Omental fat pad (tissue), 3 donors: ENCODE measurements at regions not wholly inside any gene's neighbourhood (a gene's known extent, or its start where the extent isn't known, plus 50 kb on each side); places are given as distances from the start of the nearest gene placed in this dataset.

Experiments
- ATAC-seq: fragments of 150-250 bp; one replicate; pipeline ENCODE4 v1.9.1; 2016; ENCODE audit warnings: mild to moderate bottlenecking, moderate library complexity; ENCODE audit not compliant: low FRiP score
- DNase-seq: peaks from one replicate; pipeline ENCODE4 v3.0.0-alpha.2; 2019; ENCODE audit warnings: low spot score
- TF ChIP-seq, protein P1 (sequence below), 3 donors: fragments of 450-650 bp; IDR thresholded peaks; one replicate each; pipeline ENCODE4 v1.5.1; 2016 to 2017; ENCODE audit warnings: antibody characterized with exemption in 3 of 3, mild to moderate bottlenecking in 3 of 3, moderate library complexity in 2 of 3

DNA sequence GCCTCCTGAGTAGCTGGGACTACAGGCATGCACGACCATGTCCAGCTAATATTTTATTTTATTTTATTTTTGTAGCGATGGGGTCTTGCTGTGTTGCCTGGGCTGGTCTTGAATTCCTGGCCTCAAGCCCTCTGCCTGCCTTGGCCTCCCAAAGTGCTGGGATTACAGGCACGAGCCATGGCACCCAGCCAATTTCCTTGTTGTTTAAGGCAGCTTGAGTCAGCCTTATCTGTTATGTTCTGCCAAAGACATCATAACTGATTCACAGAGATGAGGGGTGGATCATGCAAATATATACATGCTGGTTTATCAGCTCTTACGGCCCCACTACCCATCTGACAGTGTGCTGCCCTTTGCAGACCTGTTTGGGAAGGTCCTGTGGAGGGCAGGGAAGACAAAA is 826.7 kb downstream of the TYW1 start:
- no peak for DNase-seq
- no peak for ATAC-seq
- TF ChIP-seq, protein P1, sequence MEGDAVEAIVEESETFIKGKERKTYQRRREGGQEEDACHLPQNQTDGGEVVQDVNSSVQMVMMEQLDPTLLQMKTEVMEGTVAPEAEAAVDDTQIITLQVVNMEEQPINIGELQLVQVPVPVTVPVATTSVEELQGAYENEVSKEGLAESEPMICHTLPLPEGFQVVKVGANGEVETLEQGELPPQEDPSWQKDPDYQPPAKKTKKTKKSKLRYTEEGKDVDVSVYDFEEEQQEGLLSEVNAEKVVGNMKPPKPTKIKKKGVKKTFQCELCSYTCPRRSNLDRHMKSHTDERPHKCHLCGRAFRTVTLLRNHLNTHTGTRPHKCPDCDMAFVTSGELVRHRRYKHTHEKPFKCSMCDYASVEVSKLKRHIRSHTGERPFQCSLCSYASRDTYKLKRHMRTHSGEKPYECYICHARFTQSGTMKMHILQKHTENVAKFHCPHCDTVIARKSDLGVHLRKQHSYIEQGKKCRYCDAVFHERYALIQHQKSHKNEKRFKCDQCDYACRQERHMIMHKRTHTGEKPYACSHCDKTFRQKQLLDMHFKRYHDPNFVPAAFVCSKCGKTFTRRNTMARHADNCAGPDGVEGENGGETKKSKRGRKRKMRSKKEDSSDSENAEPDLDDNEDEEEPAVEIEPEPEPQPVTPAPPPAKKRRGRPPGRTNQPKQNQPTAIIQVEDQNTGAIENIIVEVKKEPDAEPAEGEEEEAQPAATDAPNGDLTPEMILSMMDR (IDR thresholded peaks at IDR 0.05), result no peak

DNA sequence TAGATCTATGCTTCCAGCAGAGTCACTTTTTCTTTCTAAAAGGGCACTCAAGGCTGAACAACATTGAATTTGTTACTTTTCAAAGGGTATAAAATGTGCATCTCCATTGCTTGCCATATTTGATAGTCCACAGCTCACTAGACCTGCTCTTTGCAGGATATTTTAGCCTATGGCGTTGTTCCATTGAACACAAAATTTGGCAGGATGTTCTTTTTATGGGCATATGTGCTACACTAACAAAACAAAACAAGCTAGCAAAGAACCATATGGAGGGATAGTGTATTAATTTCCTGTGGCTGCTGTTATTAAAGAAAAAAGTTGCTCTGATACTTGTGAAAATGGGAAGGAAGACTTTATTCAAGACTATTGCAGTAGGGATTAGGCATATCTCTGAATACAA is 828.7 kb downstream of the TYW1 start:
- TF ChIP-seq, protein P1 (IDR thresholded peaks at IDR 0.05), result no peak
- no peak for DNase-seq
- no peak for ATAC-seq

DNA sequence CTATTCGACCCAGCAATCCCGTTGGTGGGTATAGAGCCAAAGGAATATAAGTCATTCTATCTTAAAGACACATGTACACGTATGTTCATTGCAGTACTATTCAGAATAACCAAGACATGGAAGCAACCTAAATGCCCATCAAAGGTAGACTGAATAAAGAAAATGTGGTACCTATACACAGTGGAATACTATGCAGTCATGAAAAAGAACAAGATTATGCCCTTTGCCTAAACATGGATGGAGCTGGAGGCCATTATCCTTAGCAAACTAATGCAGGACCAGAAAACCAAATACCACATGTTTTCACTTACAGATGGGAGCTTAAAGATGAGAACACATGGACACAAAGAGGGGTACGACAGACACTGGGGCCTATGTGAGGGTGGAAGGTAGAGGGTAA is 845.3 kb downstream of the TYW1 start:
- TF ChIP-seq, protein P1 (IDR thresholded peaks at IDR 0.05), result no peak
- ATAC-seq (no peak), DNase-seq (no peak)

DNA sequence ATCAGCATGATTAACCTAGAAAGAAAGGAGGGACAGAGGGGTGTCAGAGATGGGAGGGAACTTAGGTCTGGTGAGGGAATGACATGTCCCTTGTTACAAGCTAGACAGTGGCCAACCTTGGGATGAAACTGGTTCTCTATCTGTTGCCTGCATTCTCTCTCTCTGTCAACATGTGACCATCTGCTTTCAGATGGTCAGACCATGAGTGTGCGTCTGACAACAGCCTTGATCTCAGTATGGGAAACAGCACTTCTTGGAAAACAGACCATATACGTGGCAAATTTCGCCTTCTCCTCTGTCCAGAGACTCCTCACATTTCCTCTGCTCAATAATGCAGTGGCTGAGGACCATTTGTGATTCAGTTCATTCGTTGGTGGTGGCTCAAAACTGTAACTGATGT is 845.9 kb downstream of the TYW1 start:
- no peak for ATAC-seq
- TF ChIP-seq, protein P1 (IDR thresholded peaks at IDR 0.05), result no peak
- no peak for DNase-seq

DNA sequence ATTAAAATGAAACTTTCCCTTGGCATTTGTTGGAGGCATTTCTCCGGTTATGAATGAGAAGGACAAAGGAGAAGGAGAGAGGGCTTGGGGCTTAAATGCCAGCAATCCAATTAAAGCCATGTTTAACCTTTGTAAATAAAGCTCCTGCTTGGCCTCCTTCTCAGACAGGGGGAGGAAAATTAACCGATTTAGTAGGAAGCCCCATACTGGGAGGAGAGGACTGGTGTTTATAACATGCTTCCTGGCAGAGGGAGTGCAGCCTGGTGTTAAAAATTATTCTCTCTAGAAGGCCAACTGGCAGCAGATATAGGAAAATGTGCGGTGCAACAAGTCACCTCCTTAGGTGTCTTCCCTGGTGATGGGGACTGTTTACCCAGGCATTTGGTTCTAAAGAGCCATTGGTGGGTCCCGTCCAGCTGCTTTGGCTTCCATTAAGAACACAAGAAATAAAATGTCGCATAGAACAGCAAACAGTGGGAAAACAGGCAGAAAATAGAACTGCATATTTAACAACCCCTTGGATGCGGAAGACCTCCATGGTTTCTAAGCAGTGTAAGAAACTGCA is 846.5 kb downstream of the TYW1 start:
- DNase-seq (no peak), ATAC-seq (no peak)
- TF ChIP-seq, protein P1 (IDR thresholded peaks at IDR 0.05), result no peak

DNA sequence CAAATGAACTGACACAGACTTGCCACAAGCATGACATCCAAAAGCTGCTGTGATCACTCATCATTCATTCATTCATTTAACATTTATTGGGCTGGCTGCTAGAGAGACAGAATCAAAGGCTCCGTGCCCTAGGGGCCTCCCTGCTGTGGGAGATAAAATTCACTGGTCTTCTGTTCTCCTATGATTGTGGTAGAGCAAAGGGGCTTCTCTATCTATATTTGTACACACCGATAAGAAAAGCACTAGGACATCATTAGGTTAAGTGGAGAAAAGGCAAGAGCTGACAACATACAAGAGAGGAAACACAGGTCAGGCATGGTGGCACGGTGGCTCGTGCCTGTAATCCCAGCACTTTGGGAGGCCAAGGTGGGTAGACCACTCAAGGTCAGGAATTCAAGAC is 847.0 kb downstream of the TYW1 start:
- TF ChIP-seq, protein P1 (IDR thresholded peaks at IDR 0.05), result no peak

DNA sequence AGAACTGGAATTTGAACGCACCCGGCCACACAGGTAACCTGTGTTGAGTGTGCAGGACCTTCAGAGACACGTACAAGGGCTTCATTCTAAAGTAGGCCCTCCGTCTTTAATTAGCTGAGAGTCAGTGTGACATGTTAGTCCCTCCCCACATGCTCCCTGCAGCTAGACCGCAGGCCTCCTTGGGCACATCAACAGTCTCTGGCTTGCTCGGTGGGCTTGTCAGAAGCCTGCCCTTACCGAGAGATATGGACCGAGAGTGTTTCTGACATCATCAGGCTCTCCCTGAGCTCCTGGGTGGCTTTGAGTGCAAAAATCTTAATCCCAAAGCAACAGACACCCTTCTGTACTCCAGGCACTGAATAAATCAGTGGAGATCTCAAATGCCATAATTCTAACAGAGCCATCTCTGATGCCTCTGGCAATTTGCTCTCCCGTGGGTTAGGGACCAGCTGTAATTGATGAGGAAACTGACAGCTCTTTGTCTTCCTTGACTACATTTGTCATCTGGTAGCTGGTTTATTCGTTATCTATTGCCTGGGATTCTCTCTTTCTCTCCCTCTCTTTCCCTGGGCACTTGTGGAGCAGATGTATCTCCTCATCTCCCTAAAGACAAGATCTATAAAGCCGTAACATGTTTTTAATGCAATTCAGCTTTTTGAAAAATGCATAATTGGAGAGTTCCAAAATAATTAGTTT is 850.6 kb downstream of the TYW1 start:
- TF ChIP-seq, protein P1 (IDR thresholded peaks at IDR 0.05), result no peak
- no peak for ATAC-seq

More for the DNA sequence above, 847.0 kb downstream of the TYW1 start:
- ATAC-seq (no peak), DNase-seq (no peak)

More for the DNA sequence above, 850.6 kb downstream of the TYW1 start:
- DNase-seq, result no peak
